Fibroblast of villous mesenchyme (primary cell): ENCODE measurements at regions not wholly inside any gene's neighbourhood (a gene's known extent, or its start where the extent isn't known, plus 50 kb on each side); places are given as distances from the start of the nearest gene placed in this dataset.
A peak's percentile ranks its signal among the peaks of the same experiment; 100 is the strongest.

ENCODE experiments used
- DNase-seq: peaks from one replicate; pipeline ENCODE4 v3.0.0-alpha.2; 2010; ENCODE audit warnings: low read depth
- H3K4me3 ChIP-seq: 2 replicates; pipeline ENCODE4 v1.5.1; 2011; ENCODE audit warnings: low read depth, mild to moderate bottlenecking, low read length
- TF ChIP-seq, protein P1 (sequence below): IDR thresholded peaks from 2 replicates; pipeline ENCODE4 v1.5.1; 2012; ENCODE audit warnings: low read depth, mild to moderate bottlenecking, low read length; ENCODE audit not compliant: insufficient read depth

- no peak for DNase-seq
- no peak overlapping the region for H3K4me3 ChIP-seq
- TF ChIP-seq, protein P1, sequence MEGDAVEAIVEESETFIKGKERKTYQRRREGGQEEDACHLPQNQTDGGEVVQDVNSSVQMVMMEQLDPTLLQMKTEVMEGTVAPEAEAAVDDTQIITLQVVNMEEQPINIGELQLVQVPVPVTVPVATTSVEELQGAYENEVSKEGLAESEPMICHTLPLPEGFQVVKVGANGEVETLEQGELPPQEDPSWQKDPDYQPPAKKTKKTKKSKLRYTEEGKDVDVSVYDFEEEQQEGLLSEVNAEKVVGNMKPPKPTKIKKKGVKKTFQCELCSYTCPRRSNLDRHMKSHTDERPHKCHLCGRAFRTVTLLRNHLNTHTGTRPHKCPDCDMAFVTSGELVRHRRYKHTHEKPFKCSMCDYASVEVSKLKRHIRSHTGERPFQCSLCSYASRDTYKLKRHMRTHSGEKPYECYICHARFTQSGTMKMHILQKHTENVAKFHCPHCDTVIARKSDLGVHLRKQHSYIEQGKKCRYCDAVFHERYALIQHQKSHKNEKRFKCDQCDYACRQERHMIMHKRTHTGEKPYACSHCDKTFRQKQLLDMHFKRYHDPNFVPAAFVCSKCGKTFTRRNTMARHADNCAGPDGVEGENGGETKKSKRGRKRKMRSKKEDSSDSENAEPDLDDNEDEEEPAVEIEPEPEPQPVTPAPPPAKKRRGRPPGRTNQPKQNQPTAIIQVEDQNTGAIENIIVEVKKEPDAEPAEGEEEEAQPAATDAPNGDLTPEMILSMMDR, result no peak
These were observed 237.1 kb upstream of the DYNLRB2 start for GRCh38 chr16:80303691-80304090.

GRCh38 chr16:80300876-80301275 lies 239.9 kb upstream of the DYNLRB2 start:
- TF ChIP-seq, protein P1, result no peak
- no peak for DNase-seq
- H3K4me3 ChIP-seq, result no peak overlapping the region

GRCh38 chr16:80300456-80300855 lies 240.3 kb upstream of the DYNLRB2 start:
- TF ChIP-seq, protein P1, result no peak
- no peak overlapping the region for H3K4me3 ChIP-seq
- no peak for DNase-seq

DNA sequence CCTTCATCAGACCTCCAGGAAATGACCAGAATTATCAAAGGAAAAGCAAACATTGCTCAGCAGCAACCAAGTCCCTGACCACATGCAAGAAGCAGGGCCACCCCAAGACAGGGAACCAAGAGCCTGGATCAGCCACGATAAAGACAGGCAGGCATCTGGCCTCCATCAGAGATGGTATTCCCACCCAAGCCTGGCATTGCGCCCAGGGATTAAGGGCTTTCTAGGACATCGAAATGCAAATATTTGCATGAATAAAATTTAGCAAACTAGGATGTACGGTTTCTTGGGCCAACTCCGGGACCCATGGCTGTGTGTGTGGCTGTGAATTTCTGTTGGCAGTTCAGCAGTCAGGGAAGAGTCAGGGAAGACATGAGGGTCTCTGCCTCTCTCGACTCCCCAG lies 241.4 kb upstream of the DYNLRB2 start:
- DNase-seq, result peak; percentile 27

DNA sequence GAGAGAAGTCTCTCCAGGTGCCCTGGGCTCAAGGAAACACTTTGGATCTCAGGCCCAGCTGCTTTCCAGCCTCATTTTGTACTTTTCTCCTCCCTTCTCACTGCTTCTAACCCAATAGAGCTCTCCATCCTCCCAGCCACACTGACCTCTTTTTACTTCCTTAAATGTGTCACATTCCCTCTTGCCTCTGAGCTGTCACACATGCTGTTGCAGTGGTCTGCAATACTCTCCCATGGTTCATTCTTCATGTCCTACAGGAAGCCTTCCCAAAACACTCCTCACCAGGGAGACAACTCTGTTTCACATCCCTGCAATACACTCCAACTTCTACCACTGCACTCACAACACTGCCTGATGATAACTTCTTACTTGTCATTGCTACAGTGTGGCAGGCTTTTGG lies 242.1 kb upstream of the DYNLRB2 start:
- TF ChIP-seq, protein P1, result no peak
- H3K4me3 ChIP-seq, result no peak overlapping the region
- no peak for DNase-seq

More for the DNA sequence above, 241.4 kb upstream of the DYNLRB2 start:
- H3K4me3 ChIP-seq, result no peak overlapping the region
- TF ChIP-seq, protein P1, result no peak

DNA sequence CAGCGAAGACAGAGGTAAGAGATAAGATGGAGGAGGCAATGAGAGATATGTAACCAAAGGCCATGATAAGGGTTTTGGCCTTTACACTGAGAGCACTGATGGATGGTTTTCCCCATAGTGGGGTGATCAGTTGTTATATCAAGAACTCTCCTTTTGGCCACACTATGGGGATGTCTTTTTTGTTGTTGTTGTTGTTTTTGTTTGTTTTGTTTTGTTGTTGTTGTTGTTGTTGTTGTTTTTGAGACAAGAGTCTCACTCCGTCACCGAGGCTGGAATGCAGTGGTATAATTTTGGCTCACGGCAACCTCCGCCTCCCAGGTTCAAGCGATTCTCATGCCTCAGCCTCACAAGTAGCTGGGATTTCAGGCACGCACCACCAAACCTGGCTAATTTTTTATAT lies 244.8 kb upstream of the DYNLRB2 start:
- H3K4me3 ChIP-seq, result no peak overlapping the region
- DNase-seq, result no peak
- TF ChIP-seq, protein P1, result no peak

- no peak overlapping the region for H3K4me3 ChIP-seq
- no peak for DNase-seq
- TF ChIP-seq, protein P1, result no peak
These were observed 246.6 kb upstream of the DYNLRB2 start for GRCh38 chr16:80294172-80294571.
